Astrocyte of the cerebellum (primary cell): ENCODE measurements at regions not wholly inside any gene's neighbourhood (a gene's known extent, or its start where the extent isn't known, plus 50 kb on each side); places are given as distances from the start of the nearest gene placed in this dataset.
"Not testable (repeated sequence)": the region's sequence is repeated elsewhere in the genome, so short reads cannot be mapped to it uniquely, and the experiment has no call there.

Experiments used
- DNase-seq: peaks from one replicate; pipeline ENCODE4 v3.0.0-alpha.2; 2011; ENCODE audit warnings: low read depth
- H3K4me3 ChIP-seq: 2 replicates; pipeline ENCODE4 v1.5.1; 2011; ENCODE audit warnings: mild to moderate bottlenecking, low read depth, low read length, moderate library complexity
- in situ Hi-C: cut with HindIII; loops from 2 replicates; pipeline ENCODE4 v1.10.0; 2017; ENCODE audit warnings: low sequenced_read_pairs
- TF ChIP-seq, protein P1 (sequence below): IDR thresholded peaks from 2 replicates; pipeline ENCODE4 v1.5.1; 2012; ENCODE audit warnings: low read length, low read depth, moderate library complexity, mild to moderate bottlenecking; ENCODE audit errors: missing control alignments

DNA sequence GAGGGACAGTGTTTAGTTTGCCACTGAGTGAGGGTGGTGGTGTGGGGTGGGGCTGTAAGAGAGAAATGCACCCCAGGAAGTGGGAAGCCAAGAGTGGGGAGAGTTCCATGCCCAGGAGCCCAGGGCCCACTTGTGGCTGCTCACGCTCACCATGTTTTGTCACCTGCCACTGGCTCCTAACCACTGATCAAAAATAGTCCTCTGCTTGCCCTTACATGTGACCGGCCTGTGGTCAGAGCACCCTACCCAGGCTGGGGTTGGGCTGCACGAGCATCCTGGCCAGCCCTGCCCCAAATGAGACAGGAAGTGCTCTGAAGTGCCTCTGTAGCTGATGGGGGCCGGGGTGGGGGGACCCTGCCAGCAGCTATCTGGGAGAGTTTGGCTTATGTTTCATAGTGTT lies 216.3 kb downstream of the RPLP1 start:
- H3K4me3 ChIP-seq, result no peak overlapping the region
- TF ChIP-seq, protein P1, sequence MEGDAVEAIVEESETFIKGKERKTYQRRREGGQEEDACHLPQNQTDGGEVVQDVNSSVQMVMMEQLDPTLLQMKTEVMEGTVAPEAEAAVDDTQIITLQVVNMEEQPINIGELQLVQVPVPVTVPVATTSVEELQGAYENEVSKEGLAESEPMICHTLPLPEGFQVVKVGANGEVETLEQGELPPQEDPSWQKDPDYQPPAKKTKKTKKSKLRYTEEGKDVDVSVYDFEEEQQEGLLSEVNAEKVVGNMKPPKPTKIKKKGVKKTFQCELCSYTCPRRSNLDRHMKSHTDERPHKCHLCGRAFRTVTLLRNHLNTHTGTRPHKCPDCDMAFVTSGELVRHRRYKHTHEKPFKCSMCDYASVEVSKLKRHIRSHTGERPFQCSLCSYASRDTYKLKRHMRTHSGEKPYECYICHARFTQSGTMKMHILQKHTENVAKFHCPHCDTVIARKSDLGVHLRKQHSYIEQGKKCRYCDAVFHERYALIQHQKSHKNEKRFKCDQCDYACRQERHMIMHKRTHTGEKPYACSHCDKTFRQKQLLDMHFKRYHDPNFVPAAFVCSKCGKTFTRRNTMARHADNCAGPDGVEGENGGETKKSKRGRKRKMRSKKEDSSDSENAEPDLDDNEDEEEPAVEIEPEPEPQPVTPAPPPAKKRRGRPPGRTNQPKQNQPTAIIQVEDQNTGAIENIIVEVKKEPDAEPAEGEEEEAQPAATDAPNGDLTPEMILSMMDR, result no peak
- in situ Hi-C loops, result no loop called here
- no peak for DNase-seq

DNA sequence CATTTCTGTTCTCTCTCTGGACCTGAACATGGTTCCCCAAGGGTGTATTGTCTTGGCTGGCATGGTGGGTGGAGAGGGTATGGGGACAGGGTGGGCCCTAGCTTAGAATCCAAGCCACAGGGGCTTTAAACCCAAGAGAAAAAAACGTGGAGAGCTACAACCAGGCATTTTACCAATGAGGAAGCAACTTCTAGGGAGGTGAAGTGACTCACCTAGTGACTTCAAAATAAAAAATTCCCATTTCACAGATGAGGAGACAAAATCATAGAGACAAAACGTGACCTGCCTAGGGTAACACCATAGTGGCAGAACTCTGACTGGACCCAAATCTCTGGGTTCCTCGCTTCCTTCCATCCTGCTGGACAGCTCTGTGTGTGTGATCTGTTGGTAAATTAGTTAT lies 216.8 kb downstream of the RPLP1 start:
- no peak overlapping the region for H3K4me3 ChIP-seq
- DNase-seq, result no peak
- in situ Hi-C loops, result no loop called here
- TF ChIP-seq, protein P1, result no peak

DNA sequence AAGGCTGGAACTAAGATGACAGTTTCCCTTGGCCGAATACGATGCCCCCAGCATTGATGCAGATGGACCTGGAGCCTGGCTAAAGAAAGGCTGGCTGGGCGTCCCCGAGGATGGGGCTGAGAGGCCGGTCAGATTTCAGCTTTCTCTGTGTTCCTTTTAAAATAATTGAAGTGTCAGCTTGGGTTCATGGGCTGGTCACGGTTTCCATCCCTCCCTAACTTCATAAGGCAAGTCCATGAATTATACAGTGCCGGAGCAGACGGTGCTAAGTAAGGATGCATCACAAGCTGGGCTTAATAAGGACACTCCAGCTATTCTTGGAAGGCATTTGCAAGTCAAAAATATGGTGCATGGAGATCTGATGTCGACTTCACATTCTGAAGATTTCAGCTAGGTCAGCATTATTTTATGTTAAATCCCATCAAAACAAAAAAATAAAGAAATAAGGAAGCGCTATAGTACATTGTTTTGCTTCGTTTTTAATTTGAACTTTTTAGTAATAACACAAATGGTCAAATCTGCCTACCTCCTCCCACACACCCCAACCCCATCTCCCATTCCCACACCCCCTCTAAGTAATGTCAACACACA lies 220.8 kb downstream of the RPLP1 start:
- DNase-seq, result no peak
- in situ Hi-C loops, result no loop called here
- H3K4me3 ChIP-seq, result no peak overlapping the region
- TF ChIP-seq, protein P1, result no peak

DNA sequence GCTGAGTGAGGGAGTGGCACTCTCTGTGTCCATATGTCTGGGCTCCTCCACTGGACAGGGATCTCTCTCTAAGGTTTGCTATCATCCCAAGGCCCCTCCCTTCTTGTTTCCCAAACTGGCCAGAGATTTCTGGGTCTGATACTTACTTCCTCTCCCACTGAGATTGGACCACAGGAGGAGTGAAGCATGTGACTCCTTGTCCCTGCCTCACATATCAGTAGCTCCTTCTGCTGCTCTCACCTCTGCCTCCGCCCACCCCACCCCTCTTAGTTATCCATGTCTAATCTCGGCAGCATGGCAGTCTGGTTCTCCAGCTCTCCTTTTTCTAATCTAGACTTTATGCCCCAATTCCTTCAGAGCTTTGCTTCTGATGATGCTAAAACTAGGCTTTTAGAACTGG lies 223.1 kb downstream of the RPLP1 start:
- H3K4me3 ChIP-seq, result no peak overlapping the region
- no peak for DNase-seq
- TF ChIP-seq, protein P1, result no peak
- in situ Hi-C loops, result no loop called here

DNA sequence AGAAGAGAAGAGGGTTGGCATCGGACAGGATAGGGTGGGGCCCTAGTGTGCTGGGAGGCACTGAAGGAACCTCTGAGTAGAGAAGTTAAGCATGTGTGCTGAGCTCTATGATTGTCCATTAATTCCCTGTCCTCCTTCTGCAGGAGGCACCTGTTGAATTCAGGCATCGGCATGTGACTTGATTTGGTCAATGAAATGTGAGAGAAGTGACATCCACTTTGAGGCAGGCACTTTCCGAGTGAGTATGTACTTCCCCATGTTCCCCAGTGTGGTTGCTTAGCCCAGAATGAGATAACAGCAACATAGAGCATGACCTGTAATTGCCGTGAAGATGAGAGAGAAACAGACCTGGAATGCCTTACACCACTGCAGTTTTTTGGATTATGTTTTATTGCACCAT lies 224.8 kb downstream of the RPLP1 start:
- no peak overlapping the region for H3K4me3 ChIP-seq
- in situ Hi-C loops, result no loop called here
- DNase-seq, result no peak
- TF ChIP-seq, protein P1, result no peak

DNA sequence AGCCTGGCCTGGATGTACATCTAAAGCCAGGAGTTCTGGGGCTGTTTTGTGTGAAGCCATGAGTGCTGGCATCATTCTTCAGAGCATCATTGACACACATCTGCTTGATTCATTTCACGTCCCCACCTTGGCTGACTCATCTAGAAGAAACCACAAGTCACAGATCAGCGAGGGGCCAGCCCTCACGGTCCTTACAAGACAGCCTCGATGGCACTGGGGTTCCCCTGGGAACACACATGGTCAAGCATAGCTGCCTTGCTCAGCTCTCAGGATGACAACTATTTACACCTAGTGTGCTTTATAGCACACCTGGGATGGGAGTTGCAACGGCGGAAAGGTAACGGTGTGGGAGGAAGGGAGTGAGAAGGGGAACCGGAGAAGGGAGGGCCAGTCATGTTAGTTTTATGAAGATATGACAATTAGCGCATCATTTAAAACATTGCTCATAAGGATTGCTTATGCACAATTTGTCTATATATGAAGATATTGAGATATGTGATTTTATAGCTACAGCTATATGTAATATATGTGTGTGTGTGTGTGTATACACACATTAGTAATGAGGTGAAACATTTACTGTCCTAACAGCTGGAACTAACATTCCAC lies 227.1 kb downstream of the RPLP1 start:
- in situ Hi-C loops, result no loop called here
- TF ChIP-seq, protein P1, result no peak

DNA sequence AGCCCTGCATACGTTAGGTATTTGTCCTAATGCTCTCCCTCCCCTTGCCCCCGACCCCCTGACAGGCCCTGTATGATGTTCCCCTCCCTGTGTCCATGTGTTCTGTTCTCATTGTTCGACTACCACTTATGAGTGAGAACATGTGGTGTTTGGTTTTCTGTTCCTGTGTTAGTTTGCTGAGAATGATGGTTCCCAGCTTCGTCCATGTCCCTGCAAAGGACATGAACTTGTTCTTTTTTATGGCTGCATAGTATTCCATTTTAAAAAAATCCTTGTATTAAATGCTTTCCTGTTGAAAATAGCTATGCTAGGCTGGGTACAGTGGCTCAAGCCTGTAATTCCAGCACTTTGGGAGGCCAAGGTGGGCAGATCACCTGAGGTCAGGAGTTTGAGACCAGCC lies 232.2 kb downstream of the RPLP1 start:
- H3K4me3 ChIP-seq, in situ Hi-C loops, DNase-seq: not testable (repeated sequence)

More for the DNA sequence above, 227.1 kb downstream of the RPLP1 start:
- no peak for DNase-seq
- no peak overlapping the region for H3K4me3 ChIP-seq
